NCI-H226 (cell line): ENCODE measurements at regions not wholly inside any gene's neighbourhood (a gene's known extent, or its start where the extent isn't known, plus 50 kb on each side); places are given as distances from the start of the nearest gene placed in this dataset.
"Not testable (repeated sequence)": the region's sequence is repeated elsewhere in the genome, so short reads cannot be mapped to it uniquely, and the experiment has no call there.

ENCODE experiments used
- DNase-seq: peaks from one replicate; pipeline ENCODE4 v3.0.0-alpha.2; 2015

DNA sequence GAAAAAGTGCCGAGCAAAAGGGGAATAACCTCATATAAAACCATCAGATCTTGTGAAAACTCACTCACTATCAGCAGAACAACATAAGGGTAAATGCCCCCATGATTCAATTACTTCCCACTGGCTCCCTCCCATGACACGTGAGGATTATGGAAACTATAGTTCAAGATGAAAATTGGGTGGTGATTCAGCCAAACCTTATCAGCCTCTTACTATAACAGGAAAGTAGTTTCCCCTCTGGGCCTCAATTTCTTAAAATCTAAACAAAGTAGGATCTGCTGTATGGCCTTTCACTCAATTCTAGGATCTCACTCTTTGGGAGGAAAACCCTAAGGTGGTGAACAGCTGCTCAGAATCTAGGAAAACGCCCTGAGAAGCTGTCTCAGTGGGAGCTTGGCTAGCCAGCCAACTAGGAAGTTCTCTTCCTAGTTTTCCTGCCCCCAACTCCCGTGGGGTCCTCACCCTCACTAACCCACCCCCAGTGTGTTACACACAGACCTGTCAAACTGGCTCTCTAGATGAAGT is 1017.1 kb upstream of the HS3ST1 start:
- DNase-seq, result no peak

DNA sequence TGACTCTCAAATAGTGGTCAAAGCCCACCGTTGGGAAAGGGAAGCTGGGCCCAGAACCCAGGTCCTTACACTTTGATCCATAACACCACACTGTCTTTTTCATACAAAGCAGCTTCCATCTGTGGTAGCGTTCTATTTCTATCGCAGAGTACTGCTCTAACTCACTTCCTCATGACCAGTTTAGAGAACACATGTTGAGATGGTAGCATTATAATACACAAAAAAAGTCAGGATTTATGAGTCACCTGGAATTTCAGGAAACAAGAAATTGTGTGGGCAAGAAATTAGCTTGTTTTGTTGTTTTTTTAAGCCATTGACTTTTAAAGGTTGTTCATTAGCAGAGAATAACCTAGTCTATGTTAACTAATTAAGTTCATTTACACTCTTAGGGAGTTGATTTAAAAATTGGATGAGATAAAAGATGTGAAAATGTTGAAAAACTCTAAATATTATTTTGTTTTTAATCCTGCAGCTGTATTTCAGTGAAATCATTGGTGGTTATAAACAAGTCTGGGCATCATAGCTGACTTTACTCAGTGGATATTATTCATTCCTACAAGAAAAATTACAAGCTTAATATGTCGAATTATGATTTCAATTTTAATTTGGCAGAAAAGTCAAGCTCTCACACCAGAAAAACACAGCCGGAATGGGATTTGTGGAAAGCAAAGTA is 1011.1 kb upstream of the HS3ST1 start:
- no peak for DNase-seq

DNA sequence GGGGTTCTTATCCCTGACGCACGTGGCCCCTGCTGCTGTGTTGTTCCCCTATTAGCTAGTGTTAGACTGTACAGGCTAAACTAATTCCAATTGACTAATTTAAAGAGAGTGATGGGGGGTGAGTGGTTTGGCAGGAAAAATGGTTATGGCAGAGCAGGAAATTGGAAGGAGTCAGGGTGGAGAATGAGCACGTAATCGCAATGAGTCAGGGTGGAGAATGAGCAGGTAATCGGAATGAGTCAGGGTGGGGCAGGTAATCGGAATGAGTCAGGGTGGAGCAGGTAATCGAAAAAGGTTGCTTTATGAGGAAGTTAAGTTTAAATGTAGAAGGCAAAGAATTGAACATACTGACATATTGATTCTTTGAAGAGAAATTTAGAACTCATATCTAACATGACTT is 1002.6 kb upstream of the HS3ST1 start:
- DNase-seq, result not testable (repeated sequence)

DNA sequence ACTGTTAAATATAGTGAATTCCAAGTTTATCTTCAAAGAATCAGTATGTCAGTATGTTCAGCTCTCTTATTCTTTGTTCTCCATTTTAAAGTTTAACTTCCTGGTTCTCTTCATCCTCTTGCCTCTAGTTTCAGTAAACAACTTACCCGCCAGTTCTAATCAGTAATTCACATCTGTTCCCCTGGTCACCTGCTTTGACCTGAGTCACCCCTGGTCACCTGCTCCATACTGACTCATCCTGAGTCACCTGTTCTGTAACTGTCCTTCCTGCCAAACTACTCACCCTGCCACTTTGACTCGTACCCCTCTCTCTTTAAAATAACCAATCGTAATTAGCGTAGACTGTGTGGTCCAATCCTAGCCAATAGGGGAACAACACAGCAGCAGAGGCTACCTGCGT is 992.7 kb upstream of the HS3ST1 start:
- DNase-seq, result no peak

DNA sequence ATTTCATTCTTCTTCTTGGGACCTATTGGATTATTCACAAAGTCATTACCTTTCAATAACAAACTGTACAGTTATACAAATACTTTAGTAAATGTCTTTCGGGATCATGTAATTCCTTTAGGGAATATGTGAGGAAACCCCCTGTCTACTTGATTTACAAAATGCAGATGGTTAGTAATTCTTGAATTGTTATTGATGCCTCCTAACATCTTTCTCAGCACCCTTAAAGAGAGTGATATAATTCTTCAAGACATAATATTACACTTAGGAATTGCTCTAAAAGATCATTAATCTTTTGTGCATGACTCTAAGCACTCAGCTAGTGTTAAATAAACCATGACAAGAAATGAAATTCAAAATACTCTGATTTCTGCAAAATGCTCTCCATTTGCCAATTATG is 988.1 kb upstream of the HS3ST1 start:
- no peak for DNase-seq

DNA sequence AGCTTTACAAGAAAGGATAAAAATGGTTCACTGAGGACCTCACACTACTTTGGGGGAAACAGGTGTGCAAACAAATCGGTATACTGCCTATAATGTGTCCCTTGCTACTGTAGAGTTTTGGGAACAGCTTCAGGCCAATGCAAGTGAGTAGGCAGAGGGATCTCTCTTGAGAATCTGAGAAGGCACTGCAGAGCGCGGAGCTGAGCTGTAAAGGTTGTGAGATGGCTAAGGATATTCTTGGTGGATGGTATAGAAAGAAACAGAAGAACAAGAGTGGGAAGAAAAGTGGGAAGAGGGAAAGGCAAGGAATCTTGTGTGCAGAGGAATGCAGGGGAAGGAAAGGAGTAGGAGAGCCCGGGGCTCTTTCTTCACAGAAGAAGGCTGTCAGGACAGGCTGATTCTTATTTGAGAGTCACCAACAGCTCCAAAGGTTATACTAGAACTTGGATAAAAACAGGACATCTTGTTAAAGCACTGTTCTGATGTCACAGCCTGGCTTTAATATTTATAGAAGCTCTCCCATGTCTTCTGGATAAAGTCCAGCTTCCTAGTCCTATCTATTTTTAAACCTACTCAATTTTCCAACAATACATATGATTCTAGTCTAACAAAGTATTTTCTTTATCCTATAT is 985.6 kb upstream of the HS3ST1 start:
- no peak for DNase-seq

DNA sequence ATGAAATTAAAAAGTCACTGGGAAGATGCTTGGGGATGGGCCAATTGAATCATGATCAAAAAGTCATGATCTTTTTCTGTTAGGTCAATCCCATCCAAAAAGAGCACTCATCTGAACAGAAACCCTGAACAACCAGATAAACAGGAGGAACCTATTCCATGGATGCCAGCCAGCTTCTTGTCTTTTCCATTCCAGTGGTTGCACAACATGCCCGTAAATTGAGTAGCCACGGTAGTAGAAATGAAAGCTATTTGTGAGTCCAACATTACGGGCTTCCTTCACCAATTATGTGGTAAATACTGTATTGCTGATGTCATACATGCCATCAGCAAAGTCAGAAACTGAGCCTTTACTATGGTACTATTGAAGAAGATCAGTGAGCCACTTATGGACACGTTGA is 982.4 kb upstream of the HS3ST1 start:
- DNase-seq, result no peak

DNA sequence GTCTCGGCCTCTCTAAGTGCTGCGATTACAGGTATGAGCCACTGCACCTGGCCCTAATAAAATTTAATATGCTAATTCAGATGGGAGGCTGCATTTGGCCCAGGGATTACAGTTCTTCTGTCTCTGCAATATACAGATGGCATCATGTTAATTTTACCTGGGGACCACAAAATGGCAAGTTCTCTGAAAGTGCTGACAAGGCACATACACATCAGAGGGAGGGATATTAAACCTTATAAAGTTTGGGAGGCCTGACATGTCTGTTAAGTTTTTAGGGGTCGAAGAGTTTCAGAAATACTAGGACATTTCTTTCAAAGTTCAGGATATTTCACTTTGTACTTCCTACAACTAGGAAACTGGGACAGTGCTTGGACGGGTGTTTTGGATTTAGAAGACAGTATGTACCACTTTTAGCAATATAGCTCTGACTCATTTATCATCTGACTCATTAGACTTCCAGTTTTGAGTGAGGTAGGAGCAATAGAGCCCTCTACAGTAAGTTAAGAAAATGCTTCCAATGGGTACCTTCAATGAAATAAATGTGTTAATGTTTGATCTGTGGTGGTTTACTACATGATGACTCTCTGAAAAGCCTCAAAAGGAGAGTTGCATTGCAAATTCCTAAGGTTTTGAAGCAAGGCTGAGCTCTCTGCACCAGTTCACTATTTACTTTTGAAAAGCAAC is 981.0 kb upstream of the HS3ST1 start:
- DNase-seq, result no peak

DNA sequence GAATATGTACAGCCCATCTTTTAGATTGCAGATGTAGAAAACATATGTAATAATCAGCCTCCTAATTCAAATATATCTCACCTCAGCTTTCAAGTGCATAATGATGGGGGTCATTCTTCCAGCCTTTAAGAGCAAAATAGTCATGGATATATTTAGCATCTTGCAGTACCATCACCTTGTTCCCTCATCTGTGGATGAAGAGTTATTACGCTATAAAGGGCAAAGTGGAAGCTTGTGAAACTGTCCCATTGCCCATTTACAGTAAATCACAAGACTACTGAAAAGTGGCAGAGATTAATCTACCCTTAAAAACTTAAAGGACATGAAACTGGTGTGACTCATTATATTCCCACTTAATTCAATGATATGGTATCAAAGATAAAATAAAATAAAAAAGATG is 979.7 kb upstream of the HS3ST1 start:
- no peak for DNase-seq

DNA sequence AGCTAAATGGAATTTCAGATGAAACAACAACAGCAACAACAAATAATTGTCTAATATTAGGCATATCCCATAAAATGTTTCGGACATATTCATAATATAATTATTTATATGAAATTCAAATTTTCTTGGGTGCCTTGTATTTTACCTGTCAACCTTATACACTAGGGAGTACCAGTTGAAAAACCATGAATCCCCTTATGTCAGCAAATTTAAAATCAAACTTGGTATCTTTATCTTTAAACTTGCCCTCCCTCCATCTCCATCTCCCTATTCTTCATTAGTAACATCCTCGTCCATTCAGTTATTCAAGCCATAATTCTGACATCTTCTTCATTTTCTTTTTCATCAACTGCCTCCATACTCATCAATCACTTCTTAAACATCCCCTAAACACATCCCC is 974.5 kb upstream of the HS3ST1 start:
- no peak for DNase-seq

DNA sequence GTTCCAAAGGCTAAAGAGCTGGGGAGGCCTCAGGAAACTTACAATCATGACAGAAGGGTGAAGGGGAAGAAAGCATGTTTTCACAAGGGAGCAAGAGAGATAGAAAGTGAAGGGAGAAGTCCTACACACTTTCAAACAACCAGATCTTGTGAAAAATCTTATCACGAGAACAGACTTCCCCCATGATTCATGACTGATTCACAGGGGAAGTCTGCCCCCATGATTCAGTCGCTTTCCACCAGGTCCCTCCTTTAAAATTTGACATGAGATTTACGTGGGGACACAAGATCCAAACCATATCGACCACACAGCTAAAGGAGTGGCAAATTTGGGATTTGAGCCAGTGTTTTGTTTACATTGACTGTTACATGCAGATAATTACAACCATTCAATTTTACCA is 971.1 kb upstream of the HS3ST1 start:
- DNase-seq, result no peak

DNA sequence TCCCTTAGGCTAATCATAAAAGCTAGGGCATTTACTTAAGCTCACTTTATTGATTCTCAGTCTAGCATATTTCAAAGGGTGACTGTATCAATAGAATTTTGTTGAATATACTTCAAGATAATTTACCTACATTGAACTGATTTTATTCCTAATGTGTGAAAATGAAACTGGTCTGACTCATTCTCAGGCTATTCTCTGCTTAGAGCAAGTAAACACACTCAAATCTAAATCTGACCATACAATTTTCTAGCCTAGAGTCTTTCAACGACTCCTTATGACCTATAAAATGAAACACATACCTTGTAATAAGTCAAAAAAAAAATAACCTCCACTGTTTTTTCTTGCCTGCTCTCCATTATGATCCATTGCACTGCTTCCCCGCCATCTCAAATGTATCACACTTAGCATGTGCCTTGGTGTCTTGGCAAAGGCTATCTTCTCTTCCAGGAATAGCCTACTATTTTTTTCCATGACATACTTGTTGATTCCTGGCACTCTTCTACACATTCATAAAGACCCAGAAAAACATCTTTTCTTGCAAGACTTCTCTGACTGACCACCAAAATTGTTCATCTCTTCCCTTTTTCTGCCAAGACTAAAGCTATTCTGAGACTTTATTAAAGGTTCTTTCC is 965.1 kb upstream of the HS3ST1 start:
- no peak for DNase-seq

DNA sequence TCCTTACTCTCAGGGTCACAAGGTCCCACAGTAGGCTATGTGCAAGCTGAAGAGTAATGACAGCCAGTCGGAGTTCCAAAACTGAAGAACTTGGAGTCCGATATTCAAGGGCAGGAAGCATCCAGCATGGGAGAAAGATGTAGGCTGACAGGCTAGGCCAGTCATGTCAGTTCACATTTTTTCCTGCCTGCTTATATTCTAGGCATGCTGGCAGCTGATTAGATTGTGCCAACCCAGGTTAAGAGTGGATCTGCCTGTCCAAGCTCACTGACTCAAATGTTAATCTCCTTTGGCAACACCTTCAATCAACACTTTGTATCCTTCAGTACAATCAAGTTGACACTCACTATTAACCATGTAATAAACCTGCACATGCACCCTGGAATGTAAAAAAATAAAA is 960.9 kb upstream of the HS3ST1 start:
- no peak for DNase-seq

DNA sequence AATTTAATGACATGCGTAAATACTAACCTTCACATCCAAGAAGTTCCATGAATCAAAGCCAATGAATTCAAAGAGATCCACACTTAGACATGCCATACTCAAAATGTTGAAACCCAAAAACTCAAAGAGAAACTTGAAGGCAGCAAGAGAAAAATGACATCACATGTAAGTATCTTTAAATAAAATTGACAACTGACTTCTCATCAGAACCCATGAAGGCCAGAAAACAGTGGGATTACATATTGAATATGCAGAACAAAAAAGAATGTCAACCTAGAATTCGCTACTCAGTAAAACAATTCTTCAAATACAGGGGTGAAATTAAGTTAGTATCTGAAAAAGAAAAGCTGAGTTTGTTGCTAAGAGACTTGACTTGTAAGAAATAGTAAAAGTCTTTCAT is 953.9 kb upstream of the HS3ST1 start:
- DNase-seq, result no peak

DNA sequence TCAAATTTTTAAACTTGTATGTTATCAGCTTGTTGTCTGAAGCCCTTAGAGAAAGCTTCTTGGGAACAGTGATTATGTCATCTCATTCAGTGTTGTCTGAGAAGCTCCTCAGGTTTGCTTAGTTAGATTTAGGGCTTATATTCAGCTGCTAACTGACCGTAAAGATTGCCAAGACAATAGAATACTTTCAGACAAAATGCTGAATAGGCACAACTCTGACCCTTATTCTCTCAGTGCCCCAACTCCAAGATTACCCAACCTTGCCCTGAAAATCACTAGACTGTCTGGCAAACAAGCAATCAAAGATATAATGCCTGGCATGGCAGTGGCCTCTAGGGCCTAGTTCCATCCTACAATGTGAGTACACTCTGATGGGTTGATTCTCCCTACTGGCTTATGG is 950.5 kb upstream of the HS3ST1 start:
- DNase-seq, result no peak

DNA sequence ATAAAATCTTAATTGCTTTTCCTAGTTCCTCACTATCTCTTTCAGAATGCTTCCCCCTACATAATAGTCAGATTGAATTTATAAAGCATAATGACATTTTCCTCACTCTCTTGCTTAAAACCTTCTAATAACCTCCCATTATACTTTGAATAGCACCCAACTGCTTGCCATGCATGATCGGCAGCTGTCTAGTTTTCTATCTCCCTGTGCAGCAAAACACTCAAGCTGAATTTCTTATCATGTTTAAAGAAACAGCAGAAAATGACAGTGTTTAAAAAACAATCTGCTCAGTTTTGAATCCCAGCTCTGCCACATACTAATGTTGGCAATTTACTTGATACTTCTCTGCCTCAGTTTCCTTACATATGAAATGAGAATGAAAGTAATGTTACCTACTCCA is 947.1 kb upstream of the HS3ST1 start:
- DNase-seq, result no peak

DNA sequence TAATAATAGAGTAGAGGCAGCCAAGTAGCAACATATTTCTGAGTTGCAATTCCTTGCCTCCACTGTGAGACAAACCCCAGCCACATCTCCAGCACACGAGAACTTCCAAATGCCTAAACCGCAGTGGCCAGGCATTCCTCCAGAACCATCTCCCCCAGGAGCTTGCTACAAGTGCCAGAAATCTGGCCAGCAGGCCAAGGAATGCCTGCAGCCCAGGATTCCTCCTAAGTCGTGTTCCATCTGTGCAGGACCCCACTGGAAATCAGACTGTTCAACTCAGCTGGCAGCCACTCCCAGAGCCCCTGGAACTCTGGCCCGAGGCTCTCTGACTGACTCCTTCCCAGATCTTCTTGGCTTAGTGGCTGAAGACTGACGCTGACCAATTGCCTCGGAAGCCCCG is 937.2 kb upstream of the HS3ST1 start:
- DNase-seq, result not testable (repeated sequence)

DNA sequence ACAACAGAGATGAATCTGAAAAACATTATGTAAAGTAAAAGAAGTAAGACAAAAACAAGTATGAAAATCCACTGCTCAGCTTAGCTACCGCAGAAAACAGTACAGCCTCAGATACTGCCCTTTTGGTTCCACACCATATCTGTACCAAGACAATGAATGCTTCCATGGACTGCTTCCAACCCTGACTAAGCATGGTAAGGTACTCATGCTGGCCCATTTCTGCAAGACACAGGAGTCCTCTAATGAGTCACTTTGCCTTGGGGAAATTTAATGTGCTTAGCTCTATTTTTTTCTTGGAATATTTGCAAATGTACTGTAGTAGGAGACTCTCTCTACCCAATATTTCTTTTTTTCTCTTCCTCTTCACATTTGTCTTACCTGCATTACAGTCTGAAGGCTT is 931.7 kb upstream of the HS3ST1 start:
- no peak for DNase-seq

DNA sequence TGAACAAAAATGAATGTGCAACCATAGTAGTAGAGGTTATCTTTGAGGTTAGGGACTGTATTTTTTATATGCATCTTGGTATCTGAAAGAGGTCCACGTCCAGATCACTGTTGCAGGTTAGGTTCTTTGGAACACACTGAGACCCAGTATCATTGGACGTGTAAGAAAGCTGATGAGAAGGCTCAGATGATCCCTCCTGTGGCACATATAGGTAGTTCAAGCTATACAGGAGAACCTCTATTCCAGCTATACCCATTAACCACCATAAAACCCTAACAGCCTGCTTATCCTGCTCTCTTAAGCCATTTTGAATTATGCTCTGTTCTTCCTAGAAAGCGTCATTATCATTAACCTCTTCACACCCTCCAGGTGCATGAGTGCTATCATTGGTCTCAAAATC is 930.7 kb upstream of the HS3ST1 start:
- no peak for DNase-seq

DNA sequence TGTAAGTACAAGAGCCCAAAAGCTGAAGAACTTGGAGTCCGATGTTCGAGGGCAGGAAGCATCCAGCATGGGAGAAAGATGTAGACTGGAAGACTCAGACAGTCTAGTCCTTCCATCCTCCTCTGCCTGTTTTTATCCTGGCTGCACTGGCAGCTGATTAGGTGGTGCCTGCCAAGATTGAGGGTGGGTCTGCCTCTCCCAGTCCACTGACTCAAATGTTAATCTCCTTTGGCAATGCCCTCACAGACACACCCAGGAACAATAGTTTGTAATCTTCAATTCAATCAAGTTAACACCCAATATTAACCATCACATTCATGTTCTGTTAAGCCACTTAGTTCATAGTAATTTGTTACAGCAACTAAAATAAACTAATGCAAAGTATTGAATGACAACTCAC is 904.4 kb upstream of the HS3ST1 start:
- DNase-seq, result not testable (repeated sequence)

DNA sequence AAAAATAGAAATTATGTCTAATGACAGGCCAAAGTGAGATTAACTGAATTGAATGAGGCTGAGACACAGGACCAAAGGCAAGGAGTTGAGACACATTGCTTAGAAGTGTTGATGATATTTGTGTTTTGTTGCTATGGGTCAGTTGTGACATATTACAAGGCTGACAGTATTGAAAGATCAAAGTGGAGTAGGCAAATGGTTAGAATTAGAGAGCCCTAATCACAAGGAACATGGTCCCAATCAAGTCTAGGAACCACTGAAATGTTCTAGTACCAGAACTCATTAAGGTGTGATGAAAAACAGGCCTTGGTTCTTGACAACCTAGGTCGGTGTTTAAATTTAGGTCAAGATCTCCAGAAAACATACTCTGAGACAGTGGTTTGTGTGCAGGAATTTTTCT is 896.3 kb upstream of the HS3ST1 start:
- no peak for DNase-seq

DNA sequence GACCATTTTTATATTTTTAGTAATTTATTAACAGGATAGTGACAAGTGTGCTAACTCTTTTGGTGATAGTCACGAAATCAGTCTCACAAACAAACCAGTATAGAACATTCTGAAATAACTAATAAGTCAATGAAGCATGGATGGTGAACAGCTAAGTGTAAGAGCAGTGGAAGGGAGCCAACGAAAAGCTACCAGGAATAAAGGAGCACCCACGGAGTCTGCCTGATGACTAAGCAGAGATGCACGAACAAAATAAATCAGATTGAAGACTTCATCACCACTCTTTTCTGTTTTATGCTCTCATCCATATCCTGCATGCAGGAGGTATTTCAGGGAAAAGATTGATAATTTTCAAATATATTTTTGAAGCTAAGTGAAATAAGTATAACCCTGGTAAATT is 891.1 kb upstream of the HS3ST1 start:
- no peak for DNase-seq

DNA sequence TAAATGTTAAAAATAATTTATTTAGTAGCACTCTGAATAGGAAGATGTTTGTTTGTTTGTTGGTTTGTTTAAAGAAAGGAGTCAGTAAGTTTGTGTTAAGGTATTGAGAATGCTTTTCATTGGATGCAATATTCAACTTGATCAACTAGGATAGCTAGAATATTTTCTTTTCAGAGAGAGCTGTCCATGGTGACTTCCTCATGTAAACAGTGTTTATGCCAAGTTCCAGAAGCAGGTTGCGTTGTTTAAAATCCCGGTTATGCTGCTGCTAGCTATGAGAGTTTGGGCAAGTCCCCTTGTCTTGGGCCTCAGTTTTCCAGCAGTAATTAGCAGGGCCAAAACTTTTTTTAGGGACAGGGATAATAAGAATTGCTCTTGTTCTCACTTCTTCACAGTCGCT is 876.2 kb upstream of the HS3ST1 start:
- DNase-seq, result no peak

DNA sequence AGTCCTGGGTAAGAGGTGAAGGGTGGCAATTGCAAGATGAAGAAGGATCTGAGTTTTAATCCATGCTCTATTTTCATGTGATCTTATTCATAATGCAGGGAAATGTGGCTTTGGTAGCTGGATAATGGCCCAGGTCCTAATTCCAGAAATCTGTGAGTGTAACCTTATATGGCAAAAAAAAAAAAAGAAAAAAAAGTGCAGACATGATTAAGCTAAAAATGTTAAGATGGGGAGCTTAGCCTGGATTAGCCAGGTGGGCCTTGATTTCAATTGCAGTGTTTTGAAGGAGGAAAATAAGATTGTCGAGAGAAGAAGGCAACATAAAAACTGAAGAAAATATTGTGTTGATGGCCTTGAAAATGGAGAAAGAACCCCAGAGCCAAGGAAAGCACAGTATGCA is 867.7 kb upstream of the HS3ST1 start:
- no peak for DNase-seq
